ENCODE measurements at regions not wholly inside any gene's neighbourhood (a gene's known extent, or its start where the extent isn't known, plus 50 kb on each side); places are given as distances from the start of the nearest gene placed in this dataset.

- 93 to 96% methylated on average over 1 of the region's 1 CpG for WGBS, 2 donors
- H3K9me3 ChIP-seq, result no peaks in the 10 kb centered on the region
- H3K4me1 ChIP-seq, result no peaks in the 10 kb centered on the region
- TF ChIP-seq POLR2A (IDR thresholded peaks at IDR 0.05), result no peak
- TF ChIP-seq EP300 (IDR thresholded peaks at IDR 0.05), result no peak
- TF ChIP-seq CTCF (IDR thresholded peaks at IDR 0.05), result no peak
- no peaks in the 10 kb centered on the region for H3K27me3 ChIP-seq
- H3K4me3 ChIP-seq, result no peak overlapping the region
- H3K27ac ChIP-seq, result no peak overlapping the region
- no peak for DNase-seq (ENCODE audit: low spot score in 2 of 2)
- no peaks in the 10 kb centered on the region for H3K36me3 ChIP-seq
Measured at GRCh38 chr13:64774915-64775314, 2455.2 kb downstream of the PCDH9 start.

GRCh38 chr13:64770743-64771142 lies 2459.4 kb downstream of the PCDH9 start:
- WGBS, 2 donors, result 84 to 90% methylated on average over 4 of the region's 4 CpGs
- TF ChIP-seq CTCF (IDR thresholded peaks at IDR 0.05) (no peak), EP300 (IDR thresholded peaks at IDR 0.05) (no peak), POLR2A (IDR thresholded peaks at IDR 0.05) (no peak)
- no peak overlapping the region for H3K27ac ChIP-seq

GRCh38 chr13:64767054-64767453 lies 2463.1 kb downstream of the PCDH9 start:
- Histone ChIP-seq H3K36me3 (no peaks in the 10 kb centered on the region), H3K4me3 (no peak overlapping the region), H3K27me3 (no peaks in the 10 kb centered on the region), H3K4me1 (no peaks in the 10 kb centered on the region), H3K27ac (no peak overlapping the region), H3K9me3 (no peaks in the 10 kb centered on the region)
- no peak for DNase-seq (ENCODE audit: low spot score in 2 of 2)
- TF ChIP-seq CTCF (IDR thresholded peaks at IDR 0.05), result no peak
- WGBS, 2 donors, result 75 to 80% methylated on average over 2 of the region's 2 CpGs

More at GRCh38 chr13:64770743-64771142, 2459.4 kb downstream of the PCDH9 start:
- Histone ChIP-seq H3K27me3 (no peaks in the 10 kb centered on the region), H3K36me3 (no peaks in the 10 kb centered on the region), H3K4me1 (no peaks in the 10 kb centered on the region), H3K9me3 (no peaks in the 10 kb centered on the region), H3K4me3 (no peak overlapping the region)
- no peak for DNase-seq (ENCODE audit: low spot score in 2 of 2)

- Histone ChIP-seq H3K27ac (no peak overlapping the region), H3K27me3 (no peaks in the 10 kb centered on the region), H3K4me1 (no peaks in the 10 kb centered on the region), H3K4me3 (no peak overlapping the region), H3K36me3 (no peaks in the 10 kb centered on the region), H3K9me3 (no peaks in the 10 kb centered on the region)
- TF ChIP-seq CTCF (IDR thresholded peaks at IDR 0.05) (no peak), POLR2A (IDR thresholded peaks at IDR 0.05) (no peak), EP300 (IDR thresholded peaks at IDR 0.05) (no peak)
- DNase-seq (ENCODE audit: low spot score in 2 of 2), result no peak
Measured at GRCh38 chr13:64765636-64766035, 2464.5 kb downstream of the PCDH9 start.

GRCh38 chr13:64758521-64759244 lies 2471.5 kb downstream of the PCDH9 start:
- no peak for DNase-seq (ENCODE audit: low spot score in 2 of 2)
- Histone ChIP-seq H3K27me3 (no peaks in the 10 kb centered on the region), H3K4me3 (no peak overlapping the region), H3K9me3 (no peaks in the 10 kb centered on the region), H3K36me3 (no peaks in the 10 kb centered on the region), H3K27ac (no peak overlapping the region), H3K4me1 (no peaks in the 10 kb centered on the region)
- 64 to 72% methylated on average over 1 of the region's 1 CpG for WGBS, 2 donors
- TF ChIP-seq CTCF (IDR thresholded peaks at IDR 0.05) (no peak), EP300 (IDR thresholded peaks at IDR 0.05) (no peak), POLR2A (IDR thresholded peaks at IDR 0.05) (no peak)
